ENCODE measurements at regions not wholly inside any gene's neighbourhood (a gene's known extent, or its start where the extent isn't known, plus 50 kb on each side); places are given as distances from the start of the nearest gene placed in this dataset.

GRCh38 chr17:77332034-77332971 lies 191.5 kb downstream of the SEC14L1 start (continued):
- TF ChIP-seq RREB1 (CRISPR knock-in tag; IDR thresholded peaks at IDR 0.05) (no peak), PRPF4 (IDR thresholded peaks at IDR 0.05; ENCODE audit: insufficient read depth, low read depth, low read length, poor library complexity, severe bottlenecking) (no peak), CBFB (CRISPR knock-in tag; IDR thresholded peaks at IDR 0.05) (no peak), LCOR (CRISPR knock-in tag; IDR thresholded peaks at IDR 0.05) (no peak), ZNF3 (CRISPR knock-in tag; IDR thresholded peaks at IDR 0.05) (no peak), ETV6 (IDR thresholded peaks at IDR 0.05; ENCODE audit: borderline replicate concordance in 1 of 2, low read depth in 2 of 2, low read length in 1 of 2) (no peak), ETV6 (CRISPR knock-in tag; IDR thresholded peaks at IDR 0.05; ENCODE audit: borderline replicate concordance) (no peak), SMARCB1 (IDR thresholded peaks at IDR 0.05; ENCODE audit: insufficient read length, low read depth) (no peak), SAFB (IDR thresholded peaks at IDR 0.05; ENCODE audit: borderline replicate concordance, low read depth, low read length) (no peak), RB1 (IDR thresholded peaks at IDR 0.05; ENCODE audit: low read depth) (no peak)
- TF ChIP-seq, protein P1, sequence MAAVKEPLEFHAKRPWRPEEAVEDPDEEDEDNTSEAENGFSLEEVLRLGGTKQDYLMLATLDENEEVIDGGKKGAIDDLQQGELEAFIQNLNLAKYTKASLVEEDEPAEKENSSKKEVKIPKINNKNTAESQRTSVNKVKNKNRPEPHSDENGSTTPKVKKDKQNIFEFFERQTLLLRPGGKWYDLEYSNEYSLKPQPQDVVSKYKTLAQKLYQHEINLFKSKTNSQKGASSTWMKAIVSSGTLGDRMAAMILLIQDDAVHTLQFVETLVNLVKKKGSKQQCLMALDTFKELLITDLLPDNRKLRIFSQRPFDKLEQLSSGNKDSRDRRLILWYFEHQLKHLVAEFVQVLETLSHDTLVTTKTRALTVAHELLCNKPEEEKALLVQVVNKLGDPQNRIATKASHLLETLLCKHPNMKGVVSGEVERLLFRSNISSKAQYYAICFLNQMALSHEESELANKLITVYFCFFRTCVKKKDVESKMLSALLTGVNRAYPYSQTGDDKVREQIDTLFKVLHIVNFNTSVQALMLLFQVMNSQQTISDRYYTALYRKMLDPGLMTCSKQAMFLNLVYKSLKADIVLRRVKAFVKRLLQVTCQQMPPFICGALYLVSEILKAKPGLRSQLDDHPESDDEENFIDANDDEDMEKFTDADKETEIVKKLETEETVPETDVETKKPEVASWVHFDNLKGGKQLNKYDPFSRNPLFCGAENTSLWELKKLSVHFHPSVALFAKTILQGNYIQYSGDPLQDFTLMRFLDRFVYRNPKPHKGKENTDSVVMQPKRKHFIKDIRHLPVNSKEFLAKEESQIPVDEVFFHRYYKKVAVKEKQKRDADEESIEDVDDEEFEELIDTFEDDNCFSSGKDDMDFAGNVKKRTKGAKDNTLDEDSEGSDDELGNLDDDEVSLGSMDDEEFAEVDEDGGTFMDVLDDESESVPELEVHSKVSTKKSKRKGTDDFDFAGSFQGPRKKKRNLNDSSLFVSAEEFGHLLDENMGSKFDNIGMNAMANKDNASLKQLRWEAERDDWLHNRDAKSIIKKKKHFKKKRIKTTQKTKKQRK (IDR thresholded peaks at IDR 0.05; ENCODE audit: borderline replicate concordance, low read depth, low read length): no peak
